ENCODE measurements at regions not wholly inside any gene's neighbourhood (a gene's known extent, or its start where the extent isn't known, plus 50 kb on each side); places are given as distances from the start of the nearest gene placed in this dataset.

- no peak for TF ChIP-seq CTCF (conservative IDR thresholded peaks at IDR 0.05)
- TF ChIP-seq EZH2 (IDR thresholded peaks at IDR 0.05; ENCODE audit: low read depth) = no peak
Measured at GRCh38 chr2:37489536-37489935, 145.1 kb downstream of the QPCT start.
